GM12801 (cell line): ENCODE measurements at regions not wholly inside any gene's neighbourhood (a gene's known extent, or its start where the extent isn't known, plus 50 kb on each side); places are given as distances from the start of the nearest gene placed in this dataset.

Experiments used
- TF ChIP-seq, protein P1 (sequence below): IDR thresholded peaks from one replicate; pipeline ENCODE4 v1.5.1; 2011; ENCODE audit warnings: control low read depth; ENCODE audit not compliant: insufficient read length; ENCODE audit errors: extremely low read depth

DNA sequence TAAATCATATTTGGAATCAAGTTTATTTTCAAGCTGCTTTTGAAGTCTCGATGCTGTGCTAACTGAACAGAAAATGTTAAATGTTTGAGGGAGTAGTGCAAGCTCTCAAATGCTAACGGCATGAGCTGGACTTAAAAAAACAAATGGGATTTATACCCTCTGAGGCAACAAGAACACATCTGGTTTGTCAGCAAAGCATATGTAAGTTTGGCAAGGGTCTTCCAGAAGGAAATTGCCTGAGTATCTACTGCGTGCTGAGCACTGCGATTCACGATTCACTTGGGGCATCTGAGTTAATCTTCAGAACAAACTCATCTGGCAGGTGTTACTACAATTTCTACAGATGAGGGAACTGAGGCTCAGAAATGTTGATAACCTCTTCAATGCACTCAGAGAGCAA, 98.4 kb upstream of the C9orf72 start:
- TF ChIP-seq, protein P1, sequence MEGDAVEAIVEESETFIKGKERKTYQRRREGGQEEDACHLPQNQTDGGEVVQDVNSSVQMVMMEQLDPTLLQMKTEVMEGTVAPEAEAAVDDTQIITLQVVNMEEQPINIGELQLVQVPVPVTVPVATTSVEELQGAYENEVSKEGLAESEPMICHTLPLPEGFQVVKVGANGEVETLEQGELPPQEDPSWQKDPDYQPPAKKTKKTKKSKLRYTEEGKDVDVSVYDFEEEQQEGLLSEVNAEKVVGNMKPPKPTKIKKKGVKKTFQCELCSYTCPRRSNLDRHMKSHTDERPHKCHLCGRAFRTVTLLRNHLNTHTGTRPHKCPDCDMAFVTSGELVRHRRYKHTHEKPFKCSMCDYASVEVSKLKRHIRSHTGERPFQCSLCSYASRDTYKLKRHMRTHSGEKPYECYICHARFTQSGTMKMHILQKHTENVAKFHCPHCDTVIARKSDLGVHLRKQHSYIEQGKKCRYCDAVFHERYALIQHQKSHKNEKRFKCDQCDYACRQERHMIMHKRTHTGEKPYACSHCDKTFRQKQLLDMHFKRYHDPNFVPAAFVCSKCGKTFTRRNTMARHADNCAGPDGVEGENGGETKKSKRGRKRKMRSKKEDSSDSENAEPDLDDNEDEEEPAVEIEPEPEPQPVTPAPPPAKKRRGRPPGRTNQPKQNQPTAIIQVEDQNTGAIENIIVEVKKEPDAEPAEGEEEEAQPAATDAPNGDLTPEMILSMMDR = no peak

DNA sequence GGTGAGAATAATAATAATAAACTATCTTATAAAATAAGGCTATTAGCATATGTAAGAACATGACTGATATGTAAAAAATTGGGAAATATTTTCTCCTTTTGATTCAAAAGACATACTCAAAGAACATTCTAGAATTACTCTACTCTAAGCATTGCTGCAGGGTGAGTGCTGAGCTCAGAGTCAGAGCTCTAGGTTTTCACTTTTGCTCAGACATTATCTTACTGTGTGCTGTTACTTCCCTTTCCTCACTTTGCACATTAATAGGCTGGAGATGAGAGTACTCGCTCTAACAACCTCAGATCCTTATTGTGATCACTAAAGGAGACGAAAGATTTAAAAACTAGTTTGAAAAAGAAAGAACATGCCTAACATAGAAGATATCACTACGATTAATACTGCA, 99.4 kb upstream of the C9orf72 start:
- TF ChIP-seq, protein P1 = no peak

DNA sequence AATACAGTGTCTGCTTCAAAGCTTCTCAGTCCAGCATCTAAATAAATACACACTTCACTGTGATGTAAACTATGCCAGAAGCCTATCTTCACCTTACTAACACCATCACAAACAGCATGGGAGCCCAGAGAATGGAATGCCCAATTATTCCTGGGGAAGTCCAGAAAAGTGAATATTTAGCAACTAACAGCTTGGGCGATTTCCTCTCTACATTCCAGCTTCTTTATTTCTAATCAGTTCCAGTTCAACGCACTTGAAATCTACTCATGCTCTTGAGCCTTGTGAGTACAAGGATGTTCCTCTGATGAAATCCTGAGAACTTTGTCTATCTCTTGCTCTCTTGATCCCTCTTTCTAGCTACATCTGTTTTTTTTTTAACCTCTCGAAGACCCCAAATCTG, 100.4 kb upstream of the C9orf72 start:
- TF ChIP-seq, protein P1 = no peak

DNA sequence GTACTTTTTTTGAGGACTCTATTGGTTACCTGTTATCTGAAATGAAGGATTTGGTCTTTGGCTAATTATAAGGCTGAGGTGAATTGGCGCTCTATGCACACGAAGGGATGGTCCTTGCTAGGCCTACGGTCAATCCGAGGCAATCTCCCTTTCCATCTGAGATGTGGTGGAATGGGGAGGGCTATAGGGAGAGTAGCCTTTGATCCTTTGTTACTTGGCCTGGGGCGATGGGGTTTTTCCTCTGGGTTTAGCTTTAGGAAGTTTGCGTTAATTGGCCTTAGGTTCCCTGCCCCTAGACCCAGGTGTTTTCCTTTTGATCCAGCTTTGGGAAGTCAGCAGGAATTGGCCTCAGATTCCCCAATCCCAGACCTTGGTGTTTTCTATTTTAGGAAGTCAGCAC, 102.1 kb upstream of the C9orf72 start:
- TF ChIP-seq, protein P1 = no peak

DNA sequence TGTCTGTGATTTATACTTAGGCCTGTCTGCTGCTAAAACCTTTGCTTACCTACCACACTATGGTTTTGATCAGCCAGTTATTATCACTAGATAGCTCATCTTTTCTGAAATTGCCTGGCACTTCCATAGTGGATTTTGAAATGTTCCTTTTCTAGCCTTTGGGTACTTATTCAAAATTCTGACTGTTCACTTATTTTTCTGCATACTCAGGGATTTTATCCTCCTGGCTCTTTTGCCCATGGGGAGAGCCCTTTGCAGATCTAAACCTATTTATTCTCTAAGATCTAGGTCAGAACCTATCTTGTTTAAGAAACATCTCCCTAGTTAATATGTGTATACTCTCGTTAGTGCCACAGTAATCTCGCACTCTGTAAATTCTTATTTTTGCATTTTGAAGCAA, 103.5 kb upstream of the C9orf72 start:
- TF ChIP-seq, protein P1 = no peak

DNA sequence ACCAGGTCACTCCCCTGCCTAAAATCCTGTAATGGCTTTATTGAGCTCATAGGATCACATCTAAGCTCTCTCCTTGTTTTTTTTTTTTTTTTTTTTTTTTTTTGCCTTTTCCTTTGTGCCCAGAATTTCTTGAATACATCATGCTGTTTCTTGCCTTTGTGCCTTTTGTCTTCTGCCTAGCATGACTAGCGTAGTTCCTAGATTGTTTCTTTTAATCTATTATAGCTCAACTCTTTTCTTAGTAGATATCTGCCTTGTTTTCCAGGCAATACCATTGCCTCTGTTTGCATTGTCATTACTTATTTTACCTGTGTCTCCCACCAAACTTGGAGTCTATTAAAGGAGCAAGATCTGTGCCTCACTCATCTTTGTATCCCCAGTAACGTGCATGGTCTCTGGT, 106.1 kb upstream of the C9orf72 start:
- TF ChIP-seq, protein P1 = no peak

DNA sequence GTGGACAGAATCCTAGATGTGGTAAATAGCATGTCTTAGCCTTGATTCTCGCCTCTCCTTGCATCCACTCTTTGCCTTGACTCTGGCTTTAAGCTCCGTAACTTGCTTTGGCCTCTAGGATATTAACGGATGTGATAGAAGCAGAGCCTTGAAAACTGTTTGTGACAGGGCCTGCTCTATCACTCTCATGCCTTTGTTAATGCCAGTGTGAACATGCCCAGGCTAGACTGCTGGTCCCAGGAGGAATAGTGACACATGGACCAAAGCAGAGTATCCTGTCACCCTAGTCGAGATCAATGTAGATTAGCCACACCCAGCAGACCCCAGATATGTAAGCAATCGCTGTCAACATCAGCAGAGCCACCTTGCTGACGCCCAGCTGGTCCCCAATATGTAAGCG, 109.9 kb upstream of the C9orf72 start:
- TF ChIP-seq, protein P1 = no peak

DNA sequence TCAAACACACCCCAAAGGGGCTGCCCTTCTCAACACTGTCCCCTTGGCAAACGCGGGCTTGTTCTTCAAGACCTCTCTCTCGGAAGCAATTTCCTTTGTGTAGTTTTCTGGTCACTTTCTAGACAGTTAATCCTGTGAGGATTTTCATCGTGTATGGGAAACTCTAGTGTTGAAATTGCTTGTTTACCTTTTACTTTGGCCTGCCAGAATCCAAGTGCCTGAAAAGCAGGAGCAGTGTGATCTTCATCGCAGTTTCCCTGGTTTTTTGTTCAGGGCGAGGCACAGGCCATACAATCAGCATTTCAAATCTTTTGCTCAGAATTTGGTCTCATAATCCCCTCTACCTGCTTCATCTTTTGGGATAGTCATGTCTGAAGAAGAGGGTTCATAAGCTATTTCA, 115.7 kb upstream of the C9orf72 start:
- TF ChIP-seq, protein P1 = no peak
